GM19468 (cell line): ENCODE measurements at regions not wholly inside any gene's neighbourhood (a gene's known extent, or its start where the extent isn't known, plus 50 kb on each side); places are given as distances from the start of the nearest gene placed in this dataset.

ENCODE experiments used
- ATAC-seq: cut with Tn5 transposase; IDR thresholded peaks from one replicate; pipeline ENCODE4 v1.9.1; 2021; ENCODE audit warnings: mild to moderate bottlenecking, moderate library complexity, moderate number of reproducible peaks; ENCODE audit not compliant: unreplicated experiment; ENCODE audit errors: extremely low read depth

DNA sequence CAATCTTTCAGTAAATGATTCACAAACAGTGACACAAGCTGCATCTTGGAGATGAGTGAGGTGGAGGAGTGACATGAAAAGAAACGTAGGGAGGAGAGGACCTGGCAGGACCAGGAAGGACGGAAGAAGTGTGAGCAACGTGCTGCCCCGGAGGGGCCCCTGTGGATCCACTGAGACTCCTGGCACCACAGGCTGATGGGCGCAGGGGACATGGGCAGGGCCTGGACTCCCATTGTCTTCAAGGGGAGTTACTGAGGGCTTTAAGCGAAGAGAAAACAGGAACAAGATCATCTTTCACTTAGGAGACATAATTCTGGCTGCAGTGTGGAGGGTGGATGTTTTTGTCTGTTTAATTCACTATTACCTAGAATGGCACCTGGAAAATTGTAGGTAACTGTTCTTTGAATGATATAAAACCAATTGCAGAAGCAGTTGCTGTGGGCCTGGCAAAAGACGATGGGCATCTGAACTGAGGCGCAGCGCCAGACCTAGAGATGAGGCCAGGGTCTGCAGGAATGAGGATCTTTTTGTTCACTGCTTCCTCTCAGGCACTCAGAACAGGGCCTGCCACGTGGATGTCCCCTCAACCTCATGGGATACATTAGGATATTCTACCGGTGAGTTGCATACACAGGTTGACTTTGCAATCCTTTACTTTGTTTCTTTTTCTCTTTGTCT lies 156.4 kb downstream of the TMEM18 start:
- no peak for ATAC-seq

GRCh38 chr2:516944-517343 lies 160.3 kb downstream of the TMEM18 start:
- ATAC-seq = no peak

DNA sequence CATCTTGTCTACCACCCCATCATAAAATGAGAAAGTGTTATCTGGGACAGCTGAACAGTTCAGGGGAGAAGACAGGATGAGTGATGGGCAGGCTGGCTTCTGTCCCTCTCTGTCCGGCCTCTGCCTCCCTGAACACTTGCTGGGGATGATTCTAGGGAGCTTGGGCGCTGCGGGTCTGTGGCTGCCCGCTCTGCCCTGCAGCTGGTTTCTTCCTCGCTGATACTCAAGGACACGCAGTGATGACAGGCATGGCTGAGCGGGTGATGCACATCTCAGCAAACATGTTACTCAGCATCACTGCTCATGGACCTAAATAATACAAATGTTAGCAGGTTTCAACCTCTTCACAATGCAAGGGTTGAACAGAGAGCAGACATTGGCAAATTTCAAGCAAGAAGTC lies 161.1 kb downstream of the TMEM18 start:
- no peak for ATAC-seq

- no peak for ATAC-seq
Measured at GRCh38 chr2:515441-516127, 161.6 kb downstream of the TMEM18 start.

DNA sequence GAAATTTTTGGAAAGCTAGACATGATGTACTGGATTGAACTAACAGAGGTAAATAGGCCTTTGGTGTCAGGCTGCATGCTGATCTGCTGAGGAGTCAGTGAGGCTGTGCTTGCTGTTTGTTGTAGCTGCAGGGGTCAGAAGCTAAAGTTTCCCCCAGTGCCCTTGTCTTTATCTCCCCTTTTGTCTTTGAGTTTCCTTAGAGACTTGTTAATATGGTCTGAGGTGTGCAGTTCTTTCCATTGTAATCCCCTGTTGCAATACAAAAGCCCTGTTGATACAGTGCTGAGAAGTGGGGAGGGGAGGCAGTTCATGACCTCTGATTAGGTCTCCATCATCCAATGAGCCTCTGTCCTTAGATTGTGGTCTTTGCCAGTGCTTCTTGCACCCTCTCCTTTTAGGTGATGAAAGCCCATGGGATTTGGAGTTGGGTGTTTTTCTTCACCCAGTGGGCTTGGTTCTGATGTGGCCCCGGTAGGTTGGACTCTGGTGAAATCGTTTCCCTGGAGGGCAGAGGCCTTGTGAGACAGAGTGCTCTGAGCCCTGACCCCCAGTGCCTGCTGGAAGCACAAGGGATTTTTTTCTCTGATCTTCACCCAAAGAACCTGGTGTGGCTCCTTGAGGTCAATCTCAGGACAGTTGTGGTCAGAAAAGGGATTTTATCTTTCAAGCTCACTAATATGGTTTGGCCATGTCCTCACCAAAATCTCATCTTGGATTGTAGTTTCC lies 163.1 kb downstream of the TMEM18 start:
- no peak for ATAC-seq

DNA sequence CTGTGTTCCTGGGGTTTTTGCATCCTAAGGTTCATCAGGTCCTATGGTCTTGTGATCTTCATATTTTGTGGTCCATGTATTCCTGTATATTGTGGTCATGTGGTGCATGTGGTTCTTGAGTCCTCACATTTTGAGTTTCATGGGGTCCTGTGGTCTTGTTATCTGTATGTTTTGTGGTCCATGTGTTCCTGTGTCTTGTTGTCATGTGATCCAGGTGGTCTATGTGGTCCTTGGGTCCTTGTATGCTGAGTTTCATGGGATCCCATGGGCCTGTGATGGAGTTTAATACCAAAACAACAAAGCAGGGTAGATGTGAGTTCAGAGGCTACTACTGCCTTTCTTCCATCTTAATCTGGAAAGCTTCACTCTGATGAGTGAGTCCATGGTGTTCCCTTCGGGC lies 166.4 kb downstream of the TMEM18 start:
- no peak for ATAC-seq

DNA sequence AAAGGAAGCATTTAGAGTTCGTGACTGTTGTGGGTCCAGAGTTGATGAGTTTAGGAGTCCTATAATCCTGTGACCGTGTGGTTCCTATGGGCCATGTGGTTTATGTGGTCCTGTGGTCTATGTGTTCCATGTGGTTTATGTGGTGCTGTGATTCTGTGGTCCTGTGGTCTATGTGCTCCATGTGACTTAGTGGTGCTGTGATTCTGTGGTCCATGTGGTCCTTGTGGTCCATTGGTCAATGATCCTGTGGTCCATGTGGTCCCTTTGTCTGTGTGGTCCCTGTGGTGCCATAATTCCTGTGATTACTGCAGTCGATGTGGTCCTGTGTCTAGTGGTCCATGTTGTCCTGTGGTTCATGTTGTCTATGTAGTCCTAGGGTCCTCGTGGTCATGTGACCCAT lies 167.3 kb downstream of the TMEM18 start:
- ATAC-seq = no peak

DNA sequence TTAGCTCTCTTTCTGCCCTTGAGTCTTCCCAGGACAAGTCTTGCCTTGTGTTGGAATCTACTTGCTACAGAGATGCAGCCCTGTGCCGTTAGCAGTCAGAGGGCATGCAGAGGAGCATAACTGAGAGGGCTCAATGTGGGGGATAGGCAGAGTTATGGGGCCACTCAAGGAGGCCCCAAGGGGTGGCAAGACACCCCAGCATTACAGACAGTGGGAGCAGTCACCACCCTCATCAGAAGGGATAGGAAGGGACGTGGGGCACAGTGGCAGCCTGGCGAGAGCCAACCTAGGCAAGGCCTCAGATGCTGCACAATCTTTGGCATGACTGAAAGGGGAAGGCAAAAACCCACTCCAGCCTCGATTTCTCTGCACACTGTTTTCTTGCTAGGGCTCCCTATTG lies 169.1 kb downstream of the TMEM18 start:
- no peak for ATAC-seq

- no peak for ATAC-seq
Measured at GRCh38 chr2:506866-507265, 170.3 kb downstream of the TMEM18 start.

DNA sequence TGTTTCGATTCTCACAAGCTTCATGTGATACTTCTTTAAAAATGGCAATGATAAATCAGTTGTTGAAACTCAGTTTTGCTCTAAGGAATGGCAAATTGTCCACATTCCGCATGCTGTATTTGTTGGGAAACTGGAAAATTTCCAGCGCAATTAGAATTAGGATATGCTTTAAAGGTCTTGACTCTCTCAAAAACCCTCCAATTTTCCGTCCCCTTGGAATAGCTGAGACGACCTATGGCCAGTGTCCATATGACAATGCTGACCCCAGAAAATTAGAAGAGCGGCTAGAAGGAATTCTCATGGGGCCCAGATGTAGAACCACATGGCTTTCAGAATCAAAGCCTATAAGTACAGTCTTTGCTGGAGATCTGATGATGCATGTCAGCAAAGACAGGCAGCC lies 170.8 kb downstream of the TMEM18 start:
- ATAC-seq = no peak

GRCh38 chr2:505941-506340 lies 171.3 kb downstream of the TMEM18 start:
- ATAC-seq = no peak

GRCh38 chr2:503288-503999 lies 173.8 kb downstream of the TMEM18 start:
- ATAC-seq = no peak

GRCh38 chr2:502831-503230 lies 174.4 kb downstream of the TMEM18 start:
- ATAC-seq = no peak

GRCh38 chr2:501667-502066 lies 175.5 kb downstream of the TMEM18 start:
- no peak for ATAC-seq

GRCh38 chr2:501130-501529 lies 176.1 kb downstream of the TMEM18 start:
- no peak for ATAC-seq

DNA sequence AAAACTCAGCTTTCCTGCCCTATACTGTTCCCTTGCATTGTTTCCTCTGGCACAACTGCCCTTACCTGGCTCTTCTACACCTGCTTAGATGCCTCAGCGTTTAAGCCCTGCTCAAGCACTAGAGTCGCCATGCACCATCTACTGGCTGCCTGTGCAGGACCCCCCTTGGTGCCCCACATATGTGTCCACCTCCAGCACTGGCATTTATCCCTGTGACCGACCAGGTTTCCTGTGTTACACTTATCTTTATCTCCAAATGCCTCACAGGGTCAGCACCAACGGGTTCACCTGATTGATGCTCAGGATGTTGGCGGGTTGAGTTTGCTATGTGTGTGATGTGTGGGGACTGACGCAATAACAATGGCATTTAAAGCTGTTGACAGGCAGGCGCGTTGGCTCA lies 177.5 kb downstream of the TMEM18 start:
- ATAC-seq = no peak

DNA sequence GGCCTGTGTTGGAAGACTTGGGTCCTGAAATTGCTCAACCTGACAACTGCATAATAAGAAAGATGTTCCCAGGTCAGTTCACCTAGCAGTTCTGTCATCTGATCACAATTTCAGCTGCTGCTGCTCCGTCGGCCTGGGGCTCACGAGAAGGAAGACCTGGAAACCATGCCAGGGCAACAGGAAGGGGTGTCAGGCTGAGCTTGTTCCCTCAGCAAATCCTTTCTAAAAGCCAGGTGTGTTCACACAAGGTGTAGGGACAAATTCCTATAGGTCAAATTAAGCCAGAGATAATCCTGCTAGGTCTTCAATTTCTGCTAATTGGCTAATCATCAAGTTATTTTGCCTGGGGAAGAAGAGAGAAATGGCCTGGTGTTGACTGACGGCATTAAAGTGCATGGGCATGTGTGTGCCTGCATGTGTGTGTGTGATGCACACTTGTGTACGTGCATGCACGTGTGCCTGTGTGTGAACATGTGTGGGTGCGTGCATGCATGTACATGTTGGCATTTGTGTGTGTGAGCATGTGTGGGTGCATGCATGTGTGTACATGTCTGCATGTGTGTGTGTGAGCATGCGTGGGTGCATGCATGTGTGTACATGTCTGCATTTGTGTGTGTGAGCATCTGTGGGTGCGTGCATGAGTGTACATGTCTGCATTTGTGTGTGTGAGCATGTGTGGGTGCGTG lies 178.6 kb downstream of the TMEM18 start:
- ATAC-seq = no peak

- no peak for ATAC-seq
Measured at GRCh38 chr2:497770-498492, 179.3 kb downstream of the TMEM18 start.

DNA sequence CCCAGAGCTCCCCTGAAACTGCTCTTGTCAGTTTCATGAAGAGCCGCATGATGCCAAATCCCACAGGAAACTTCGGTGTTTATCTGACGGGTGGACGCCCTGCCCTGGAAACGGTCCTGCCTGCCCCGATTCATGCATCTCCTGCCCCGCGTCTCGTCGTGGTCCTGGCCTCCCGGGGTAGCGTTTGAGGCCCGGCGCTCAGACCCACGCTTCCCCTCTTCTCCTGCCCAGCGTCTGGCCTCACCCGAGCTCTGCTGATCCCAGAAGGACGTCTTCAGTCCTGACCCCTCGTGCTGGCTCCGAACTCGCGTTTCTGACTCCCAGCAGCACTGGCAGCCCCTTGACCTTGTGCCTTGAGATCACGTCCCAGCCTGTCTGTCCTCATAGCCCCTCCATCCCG lies 180.5 kb downstream of the TMEM18 start:
- ATAC-seq = no peak
